ENCODE measurements at regions not wholly inside any gene's neighbourhood (a gene's known extent, or its start where the extent isn't known, plus 50 kb on each side); places are given as distances from the start of the nearest gene placed in this dataset.
A peak's percentile ranks its signal among the peaks of the same experiment; 100 is the strongest.
"Not testable (repeated sequence)": the region's sequence is repeated elsewhere in the genome, so short reads cannot be mapped to it uniquely, and the experiment has no call there.

DNA sequence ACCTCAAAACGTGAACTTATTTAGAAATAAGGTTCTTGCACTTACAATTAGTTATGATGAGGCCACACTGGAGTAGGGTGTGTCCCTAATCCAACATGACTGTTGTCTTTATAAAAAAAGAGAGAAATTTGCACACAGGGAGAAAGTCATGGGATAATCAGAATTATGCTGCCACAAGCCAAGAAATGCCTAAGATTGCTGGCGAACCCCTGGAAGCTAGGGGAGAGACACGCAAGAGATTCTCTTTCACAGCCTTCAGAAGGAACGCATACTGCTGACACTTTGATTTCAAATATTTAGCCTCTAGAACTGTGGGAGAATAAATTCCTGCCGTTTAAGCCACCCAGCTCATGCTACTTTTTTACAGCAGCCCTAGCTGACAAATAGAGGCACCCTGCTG, 138.3 kb downstream of the CCDC71L start:
- no peak for FAIRE-seq

DNA sequence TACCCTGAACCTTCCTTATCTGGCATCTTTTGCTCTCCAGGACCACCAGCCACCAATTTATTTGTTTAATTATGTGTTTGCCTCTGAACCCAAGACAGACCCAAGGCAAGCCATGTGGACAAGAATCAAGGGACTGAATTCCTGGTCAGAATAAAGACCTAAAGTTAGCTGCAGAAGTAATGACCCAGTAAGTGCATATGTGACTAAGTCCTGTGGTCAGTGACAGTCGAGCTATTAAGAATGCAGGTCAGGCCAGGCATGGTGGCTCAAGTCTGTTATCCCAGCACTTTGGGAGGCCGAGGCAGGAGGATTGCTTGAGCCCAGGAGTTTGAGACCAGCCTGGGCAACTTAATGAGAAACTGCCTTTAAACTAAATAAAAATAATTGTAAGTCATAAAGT, 139.4 kb downstream of the CCDC71L start:
- no peak for FAIRE-seq

DNA sequence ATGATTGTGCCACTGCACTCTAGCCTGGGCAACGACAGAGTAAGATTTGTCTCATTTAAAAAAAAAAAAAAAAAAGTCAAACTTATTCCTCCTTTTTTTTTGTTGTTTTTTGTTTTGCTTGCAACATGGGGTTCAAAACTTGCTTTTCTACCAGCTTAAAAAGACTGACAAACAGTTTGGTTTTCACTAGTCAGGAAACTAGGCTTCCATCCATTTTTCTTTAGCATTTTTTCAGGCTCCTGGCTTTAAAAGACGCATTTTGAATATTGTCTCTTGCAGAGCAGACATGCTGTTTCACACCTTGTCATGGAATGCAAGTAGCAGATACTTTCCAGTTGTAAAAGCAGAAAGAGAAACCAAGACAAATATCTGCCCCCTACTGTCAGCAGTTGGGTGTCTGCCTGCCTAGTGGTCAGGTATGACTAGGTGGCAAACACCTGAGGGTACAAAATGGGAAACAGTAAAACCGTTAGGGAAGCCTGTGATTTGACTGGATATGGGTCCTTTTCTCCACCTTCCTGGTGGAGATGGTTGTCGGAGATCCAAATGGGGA, 139.9 kb downstream of the CCDC71L start:
- FAIRE-seq = no peak

DNA sequence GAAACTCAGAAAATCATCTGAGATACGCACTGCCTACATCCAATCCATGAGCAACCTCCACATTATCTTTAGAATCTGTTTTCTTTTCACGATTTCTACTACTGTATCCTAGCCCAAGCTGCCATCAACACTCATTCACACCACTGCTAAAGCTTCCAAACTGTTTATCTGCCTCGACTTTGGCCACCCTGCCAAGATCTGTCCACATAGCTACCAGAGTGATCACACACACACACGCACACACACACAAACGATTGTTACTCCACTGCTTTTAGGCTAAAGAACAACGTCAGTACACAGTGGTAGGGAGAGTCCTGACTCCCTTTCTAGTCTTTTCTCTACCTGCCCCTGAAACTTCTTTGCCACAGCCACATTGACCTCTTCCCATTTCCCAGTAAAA, 142.0 kb downstream of the CCDC71L start:
- FAIRE-seq = no peak

DNA sequence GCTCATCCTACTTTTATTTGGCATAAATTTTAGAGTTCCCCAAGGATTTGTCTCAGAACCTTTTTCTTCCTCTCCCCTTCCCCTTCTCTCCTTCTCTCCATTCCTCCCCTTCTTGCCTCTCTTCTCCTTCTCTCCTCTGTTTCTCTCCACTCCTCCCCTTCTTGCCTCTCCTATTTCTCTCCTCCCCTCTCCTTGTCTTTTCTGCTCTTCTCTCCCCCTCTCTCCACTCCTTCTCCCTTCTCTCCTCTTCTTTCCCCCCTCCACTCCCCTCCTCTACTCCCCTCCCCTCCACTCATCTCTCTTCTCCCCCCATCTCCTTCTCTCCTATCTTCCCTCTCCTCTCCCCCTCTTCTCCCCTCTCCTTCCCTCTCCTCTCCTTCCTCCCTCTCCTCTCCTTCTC, 142.7 kb downstream of the CCDC71L start:
- FAIRE-seq = no peak

DNA sequence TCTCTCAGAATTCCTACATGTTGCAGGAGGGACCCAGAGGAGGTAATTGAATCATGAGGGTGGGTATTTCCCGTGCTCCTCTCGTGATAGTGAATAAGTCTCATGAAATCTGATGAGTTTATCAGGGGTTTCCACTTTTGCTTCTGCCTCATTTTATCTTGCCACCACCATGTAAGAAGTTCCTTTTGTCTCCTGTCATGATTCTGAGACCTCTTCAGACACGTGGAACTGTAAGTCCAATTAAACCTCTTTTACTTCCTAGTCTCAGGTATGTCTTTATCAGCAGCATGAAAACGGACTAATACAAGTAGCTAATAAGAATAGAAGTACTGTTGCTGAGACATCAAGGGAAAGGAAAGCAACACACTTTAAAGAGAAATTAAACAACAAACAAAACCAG, 143.4 kb downstream of the CCDC71L start:
- no peak for FAIRE-seq

DNA sequence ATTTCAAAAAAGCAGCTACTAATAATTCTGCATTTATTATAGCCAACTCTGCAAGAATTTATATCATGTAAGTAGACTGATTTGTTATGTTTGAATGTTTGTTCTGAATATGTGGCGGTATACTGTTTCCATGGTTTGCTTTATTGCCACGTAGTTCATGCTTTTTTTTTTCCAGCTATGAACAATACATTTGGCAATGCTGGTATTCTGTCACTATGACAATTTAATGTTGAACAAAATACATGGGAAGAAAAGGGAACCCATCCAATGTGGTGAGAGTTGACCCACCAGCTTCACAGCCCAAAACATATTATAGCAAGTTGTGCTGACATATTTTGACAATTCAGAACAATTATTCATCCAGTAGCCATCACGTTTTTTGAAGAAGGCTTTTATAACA, 145.6 kb downstream of the CCDC71L start:
- FAIRE-seq = no peak

DNA sequence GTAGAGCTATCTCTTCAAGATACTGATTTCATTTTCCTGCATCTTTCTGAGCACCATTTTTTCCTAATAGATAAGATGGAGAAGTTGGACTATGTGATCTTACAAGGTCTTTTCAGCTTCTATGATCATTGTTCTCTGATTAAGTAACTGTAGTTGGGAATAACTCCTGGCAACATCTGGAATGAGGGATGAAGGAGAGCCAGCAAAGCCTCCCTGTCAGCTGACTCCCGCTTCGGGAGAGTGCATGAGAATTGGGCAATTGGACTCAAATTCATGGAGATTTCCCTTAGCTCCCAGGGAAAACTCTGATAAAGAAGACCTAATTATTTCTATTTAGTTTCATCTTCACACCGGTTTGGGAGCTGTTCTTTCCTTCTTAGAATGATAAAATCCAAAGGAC, 146.1 kb downstream of the CCDC71L start:
- no peak for FAIRE-seq

DNA sequence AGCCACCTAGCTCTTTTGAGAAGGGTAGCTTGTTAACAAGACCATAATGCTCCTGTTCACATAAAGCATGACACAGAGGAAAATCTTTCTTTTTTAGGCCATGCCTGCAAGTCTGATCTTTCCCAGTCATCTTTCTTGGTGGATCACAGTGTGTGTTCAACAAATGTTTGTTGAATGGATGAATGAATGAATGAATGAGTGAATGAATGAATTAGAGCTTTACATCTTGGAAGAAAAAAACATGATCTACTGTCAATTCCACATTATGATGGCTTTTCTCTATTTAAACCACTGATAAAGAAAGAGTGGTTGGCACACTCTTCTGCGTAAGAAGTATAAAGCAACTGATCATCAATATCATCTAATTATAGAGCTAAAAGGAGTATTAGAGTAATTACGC, 148.7 kb downstream of the CCDC71L start:
- no peak for FAIRE-seq

DNA sequence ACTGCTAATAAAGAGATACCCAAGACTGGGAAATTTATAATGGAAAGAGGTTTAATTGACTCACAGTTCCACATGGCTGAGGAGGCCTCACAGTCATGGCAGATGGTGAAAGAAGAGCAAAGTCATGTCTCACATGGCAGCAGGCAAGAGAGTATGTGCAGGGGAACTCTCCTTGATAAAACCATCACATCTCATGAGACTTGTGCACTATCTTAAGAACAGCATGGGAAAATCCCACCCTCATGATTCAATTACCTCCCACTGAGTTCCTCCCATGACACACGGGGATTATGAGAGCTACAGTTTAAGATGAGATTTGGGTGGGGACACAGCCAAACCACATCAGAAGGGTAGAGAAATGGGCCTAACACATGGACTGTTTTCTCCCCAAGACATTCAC, 156.3 kb downstream of the CCDC71L start:
- no peak for FAIRE-seq

DNA sequence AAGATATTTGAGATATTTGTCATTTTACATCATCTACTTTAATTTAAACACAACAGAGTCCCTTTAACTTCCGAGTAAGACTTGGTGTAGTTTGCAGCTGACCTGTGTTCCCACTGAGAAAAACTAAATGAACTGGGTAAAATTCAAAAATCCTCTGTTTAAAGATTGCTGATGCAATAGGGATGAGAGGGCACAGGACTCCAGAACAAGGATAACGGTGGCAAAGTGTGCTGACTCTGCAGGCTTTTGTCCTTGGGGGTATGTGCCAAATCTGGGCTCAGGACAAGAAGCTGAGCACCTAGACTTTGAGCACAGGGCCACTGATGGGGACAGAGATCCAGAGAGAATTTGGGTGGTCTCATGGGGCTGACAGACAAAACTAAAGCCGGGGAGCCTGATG, 156.8 kb downstream of the CCDC71L start:
- FAIRE-seq = no peak

DNA sequence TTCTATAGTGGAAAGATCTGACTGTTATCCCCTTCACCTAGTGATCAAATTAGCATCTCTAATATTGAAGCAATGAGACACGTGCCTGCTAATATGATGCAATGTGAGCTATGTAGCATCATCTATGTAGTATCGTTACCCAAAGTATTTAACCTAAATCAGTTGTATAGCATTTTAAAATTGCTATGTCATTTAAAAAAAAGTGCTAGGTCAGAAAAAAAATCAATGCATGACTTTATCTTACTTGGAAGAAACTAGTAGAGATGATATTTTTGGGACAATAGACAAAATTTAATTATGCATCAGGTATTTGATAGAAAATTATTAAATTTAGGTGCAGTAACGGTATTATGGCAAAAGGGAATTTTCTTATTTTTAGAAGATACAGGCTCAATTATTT, 157.3 kb downstream of the CCDC71L start:
- FAIRE-seq = no peak

DNA sequence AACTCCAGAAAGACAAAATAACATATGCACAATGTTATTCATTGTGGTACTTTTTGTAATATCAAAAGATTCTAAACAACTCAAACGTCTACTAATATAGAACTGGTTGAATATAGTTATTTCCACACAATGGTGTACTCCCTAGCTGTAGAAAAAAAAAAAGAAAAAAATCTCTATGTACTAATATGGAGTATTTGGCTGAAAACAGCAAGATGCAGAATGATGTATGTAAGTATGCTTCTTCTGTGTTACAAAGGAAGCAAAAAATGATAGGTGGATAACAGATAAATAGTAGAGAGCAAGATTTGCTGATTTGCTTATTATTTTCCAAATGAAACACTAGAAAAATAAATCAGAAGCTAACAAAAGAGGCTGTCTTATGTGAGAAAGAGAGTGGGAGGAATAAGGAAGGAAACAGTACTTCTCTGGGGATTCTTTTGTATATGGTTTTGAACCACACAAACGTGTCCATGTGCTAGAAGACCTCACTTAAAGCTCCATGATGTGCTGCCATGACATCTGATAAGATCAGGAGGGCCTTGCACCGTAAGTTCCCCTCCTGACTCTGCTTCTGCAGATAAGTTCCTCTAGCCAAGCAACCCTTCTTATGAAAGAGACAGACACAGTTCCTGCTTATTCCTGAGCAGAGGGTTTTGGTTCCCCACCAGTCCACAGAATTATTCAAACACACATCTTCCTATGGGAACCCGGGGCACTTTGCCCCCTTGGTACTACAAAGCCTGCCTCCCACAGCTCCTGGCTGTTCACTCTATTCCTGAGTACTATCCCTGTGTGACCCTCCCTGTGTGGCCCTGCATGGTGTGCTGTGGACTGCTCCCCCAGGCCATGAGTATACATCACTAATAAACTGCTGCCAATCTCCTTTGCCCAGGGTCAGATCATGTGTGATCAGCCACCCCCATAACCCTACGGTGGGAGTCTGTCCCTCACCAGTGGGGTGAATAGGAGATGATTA, 159.1 kb downstream of the CCDC71L start:
- no peak for FAIRE-seq

DNA sequence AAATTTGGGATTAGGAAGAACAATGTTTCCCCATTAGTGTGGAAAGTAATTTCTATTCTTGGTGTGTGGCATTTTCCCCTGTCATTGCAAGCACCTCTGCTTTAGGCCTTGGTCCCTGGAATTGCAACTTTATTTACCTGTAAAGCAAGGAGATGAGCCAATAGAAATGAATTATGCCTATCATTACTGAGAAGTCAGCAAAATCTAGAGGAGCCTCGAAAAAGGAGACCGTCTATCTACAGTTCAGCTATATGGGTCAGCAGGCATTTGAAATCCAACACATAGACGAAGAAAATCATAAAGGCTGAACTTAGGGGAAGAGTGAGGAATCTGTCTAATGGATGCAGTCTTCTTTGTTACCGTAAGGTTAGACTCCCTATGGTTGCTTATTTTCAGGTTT, 161.1 kb downstream of the CCDC71L start:
- FAIRE-seq = no peak

DNA sequence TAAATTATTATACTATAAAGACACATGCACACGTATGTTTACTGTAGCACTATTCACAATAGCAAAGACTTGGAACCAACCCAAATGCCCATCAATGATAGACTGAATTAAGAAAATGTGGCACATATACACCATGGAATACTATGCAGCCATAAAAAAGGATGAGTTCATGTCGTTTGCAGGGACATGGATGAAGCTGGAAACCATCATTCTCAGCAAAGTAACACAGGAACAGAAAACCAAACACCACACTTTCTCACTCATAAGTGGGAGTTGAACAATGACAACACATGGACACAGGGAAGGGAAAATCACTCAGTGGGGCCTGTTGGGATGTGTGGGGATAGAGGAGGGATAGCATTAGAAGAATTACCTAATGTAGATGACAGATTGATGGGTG, 163.0 kb downstream of the CCDC71L start:
- not testable (repeated sequence) for FAIRE-seq

DNA sequence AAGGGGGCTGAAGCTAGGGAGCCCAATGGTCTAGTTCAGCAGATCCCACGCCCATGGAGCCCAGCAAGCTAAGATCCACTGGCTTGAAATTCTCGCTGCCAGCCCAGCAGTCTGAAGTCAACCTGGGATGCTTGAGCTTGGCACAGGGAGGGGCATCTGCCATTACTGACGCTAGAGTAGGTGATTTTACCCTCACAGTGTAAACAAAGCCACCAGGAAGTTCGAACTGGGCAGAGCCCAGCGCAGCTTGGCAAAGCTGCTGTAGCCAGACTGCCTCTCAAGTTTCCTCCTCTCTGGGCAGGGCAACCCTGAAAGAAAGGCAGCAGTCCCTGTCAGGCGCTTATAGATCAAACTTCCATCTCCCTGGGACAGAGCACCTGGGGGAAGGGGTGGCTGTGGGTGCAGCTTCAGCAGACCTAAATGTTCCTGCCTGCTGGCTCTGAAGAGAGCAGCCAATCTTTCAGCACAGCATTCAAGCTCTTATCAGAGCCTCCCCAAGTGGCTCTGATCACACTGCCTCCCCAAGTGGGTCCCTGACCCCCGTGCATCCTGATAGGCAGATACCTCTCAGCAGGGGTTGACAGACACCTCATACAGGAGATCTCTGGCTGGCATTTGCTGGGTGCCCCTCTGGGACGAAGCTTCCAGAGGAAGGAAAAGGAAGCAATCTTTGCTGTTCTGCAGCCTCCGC, 167.8 kb downstream of the CCDC71L start:
- no peak for FAIRE-seq

DNA sequence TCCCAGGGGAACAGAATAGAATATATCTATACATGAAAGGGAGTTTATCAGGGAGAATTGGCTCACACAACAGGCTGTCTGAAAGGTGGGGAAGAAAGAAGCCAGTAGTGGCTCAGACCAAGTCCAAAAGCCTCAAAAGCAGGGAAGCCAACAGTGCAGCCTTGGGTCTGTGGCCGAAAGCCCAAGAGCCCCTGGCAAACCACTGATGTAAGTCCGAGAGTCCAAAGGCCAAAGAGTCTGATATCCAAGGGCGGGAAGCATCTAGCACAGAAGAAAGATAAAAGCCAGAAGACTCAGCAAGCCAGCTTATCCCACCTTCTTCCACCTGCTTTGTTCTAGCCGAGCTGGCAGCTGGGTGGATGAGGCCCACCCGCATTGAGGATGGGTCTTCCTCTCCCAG, 172.5 kb downstream of the CCDC71L start:
- no peak for FAIRE-seq

DNA sequence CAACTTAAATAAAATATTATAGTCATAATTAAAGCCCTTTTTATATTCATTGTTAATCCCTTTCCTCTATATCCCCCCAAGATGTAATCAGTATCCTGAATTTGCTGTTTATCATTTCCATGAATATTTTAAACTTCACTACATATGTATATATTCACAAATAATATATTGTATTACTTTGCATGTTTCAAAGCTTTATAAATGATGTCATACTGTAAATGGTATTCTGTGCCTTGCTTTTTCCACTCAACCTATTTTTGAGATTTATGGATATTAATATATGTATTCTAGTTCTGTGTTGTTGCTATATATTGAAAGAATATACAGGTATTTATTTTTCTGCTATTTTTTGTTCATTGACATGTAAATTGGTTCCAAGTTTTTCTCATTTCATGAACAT, 173.1 kb downstream of the CCDC71L start:
- no peak for FAIRE-seq

DNA sequence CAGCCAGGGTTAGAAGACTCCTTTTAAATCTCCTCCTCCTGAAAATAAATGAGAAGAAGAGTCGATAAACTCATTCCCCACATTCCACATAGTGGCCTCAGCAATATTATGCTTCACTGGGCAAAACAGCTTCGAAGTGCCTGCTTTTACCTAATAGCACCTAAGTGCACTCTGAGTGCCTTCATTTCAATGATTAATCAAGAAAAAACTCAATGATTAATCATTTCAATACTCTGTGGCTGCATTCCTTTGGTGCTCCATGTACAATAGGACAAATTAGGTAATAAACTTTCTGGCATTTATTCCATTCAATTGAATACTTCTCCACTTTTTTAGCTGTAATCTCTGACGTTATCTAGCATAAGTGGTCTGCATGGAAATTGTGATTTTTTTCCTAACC, 174.6 kb downstream of the CCDC71L start:
- FAIRE-seq = no peak

DNA sequence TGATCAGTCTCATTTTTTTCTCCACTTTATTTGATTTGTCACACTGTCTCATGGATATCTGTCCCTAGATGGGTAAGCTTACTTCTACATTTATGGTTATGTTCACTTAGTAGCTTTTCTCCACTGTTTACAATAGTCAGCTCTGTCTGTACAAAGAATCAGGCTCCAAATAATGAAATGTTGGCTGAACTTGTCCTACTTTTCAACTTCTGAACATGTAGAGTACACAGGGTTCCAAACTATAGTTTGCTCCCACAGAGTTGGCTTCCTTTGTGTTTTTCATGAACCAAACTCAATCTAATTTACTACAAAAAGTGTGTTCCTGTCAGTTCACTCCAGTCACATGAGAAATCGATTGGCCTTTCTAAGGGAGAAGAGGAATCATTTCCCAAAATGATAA, 175.0 kb downstream of the CCDC71L start:
- no peak for FAIRE-seq

DNA sequence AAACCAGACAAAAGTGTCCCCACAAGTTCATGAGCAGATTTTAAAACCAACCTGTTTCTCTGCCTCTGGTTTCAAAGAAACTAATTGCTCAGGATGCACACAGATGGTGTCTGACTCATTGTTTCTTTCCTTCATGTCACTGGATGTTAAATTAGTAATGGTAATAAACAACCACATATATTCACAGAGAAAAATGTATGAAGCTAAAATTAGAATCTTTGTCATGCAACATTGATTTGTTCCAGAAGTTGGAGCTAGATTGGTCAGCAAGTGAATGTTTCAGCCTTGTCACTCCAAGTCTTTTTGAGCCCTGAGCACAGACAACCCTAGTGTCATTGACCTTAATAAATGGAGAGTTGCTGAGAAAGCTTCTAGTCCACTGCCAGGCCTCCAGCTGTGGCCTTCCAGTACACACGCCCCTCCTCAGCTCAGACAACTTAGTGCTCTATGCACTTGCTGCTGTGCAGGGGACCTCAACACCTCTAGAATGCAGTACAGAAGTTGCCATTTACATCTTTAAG, 175.9 kb downstream of the CCDC71L start:
- FAIRE-seq = no peak

DNA sequence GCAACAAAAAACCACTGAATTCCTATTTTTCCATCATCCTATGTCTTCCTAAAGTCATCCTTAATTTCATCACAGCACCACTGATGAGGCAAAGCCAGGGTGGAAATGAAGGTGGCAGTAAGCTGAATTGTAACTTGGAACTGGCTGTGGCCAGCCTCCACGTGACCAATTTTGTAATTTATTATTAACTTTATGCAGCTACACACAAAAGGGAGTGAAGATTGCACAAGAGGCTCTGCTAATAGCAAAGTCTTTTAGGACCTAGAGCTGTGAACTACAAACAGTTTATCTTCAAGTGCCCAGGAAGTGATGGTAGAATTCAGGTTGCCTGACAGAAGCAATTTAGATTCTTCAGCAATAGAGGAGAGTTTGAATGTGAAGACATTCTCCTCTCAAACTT, 176.4 kb downstream of the CCDC71L start:
- FAIRE-seq = peak; percentile 9

DNA sequence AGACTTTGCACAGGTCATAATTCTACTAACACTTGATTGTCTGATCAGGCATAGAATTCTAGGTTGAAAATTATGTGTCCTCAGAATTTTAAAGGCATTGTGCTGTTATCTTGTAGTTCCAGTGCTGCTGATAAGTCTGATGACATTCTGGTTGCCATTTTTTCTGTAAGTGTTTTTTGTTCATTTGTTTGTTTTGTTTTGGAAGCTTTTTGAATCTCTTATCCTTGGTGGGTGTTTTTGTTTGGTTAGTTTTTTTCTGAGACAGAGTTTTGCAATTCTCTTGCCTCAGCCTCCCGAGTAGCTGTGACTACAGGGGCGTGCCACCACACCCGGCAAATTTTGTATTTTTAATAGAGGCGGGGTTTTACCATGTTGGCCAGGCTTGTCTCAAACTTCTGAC, 178.9 kb downstream of the CCDC71L start:
- FAIRE-seq = no peak

DNA sequence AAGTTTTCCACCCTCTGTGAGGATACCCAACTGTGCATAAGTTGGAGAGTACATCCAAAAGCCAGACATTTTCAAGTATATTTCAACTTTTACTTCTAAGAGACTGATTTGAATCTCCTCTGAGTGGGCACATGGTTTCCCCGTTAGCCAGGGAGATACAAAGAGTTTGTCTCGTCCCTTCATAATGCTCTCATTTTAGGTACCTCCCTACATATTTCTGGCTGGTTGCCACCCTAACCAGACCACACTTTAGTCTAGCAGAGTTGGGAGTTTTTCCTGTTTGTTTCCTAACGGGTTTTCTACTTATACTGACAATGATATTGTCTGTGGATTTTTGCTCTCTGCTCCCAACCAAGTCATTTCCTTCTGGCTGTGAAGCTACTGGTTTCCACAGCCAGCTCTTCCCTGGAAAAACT, 180.3 kb downstream of the CCDC71L start:
- FAIRE-seq = no peak

All from islet of Langerhans (tissue), 1 donor.